T-cell (primary cell): ENCODE measurements at regions not wholly inside any gene's neighbourhood (a gene's known extent, or its start where the extent isn't known, plus 50 kb on each side); places are given as distances from the start of the nearest gene placed in this dataset.

Experiments
- ATAC-seq, 4 experiments: fragments of 200-7000 bp in 3 of 4; fragments of 150-1000 bp in 1 of 4; cut with Tn5 transposase; replicated peaks in 1 of 4; 1 replicate in 3 of 4; 2 replicates in 1 of 4; pipeline ENCODE4 v1.10.0; 2021; ENCODE audit warnings: moderate library complexity in 3 of 4, mild to moderate bottlenecking in 2 of 4, moderate number of reproducible peaks in 1 of 4
- CTCF ChIA-PET, 2 donors: fragments of 300-600 bp; sonication (Branson Sonifier 250); formaldehyde crosslinking; loops; one replicate each; lab custom pipeline; 2022; ENCODE audit warnings: antibody characterized with exemption in 2 of 2; lab: Charles Lee
- POLR2A ChIA-PET, 2 donors: fragments of 300-600 bp; sonication (Branson Sonifier 250); formaldehyde crosslinking; loops; one replicate each; lab custom pipeline; 2022; ENCODE audit warnings: antibody characterized with exemption in 2 of 2; lab: Charles Lee
- DNase-seq, 35 experiments: peaks; one replicate each; pipeline versions ENCODE4 v3.0.0 to v3.0.0-alpha.2; 2013 to 2023
- H3K27ac ChIP-seq: one replicate; pipeline ENCODE4 v1.5.1; 2013; ENCODE audit warnings: low read length
- H3K27me3 ChIP-seq, 2 experiments: replicated peaks in 1 of 2; 1 replicate in 1 of 2; 2 replicates in 1 of 2; pipeline versions ENCODE4 v1.6.1 to v1.7.0; 2013; ENCODE audit warnings: low read length in 1 of 2, mixed read lengths in 1 of 2; ENCODE audit not compliant: control insufficient read depth in 2 of 2, insufficient read depth in 2 of 2; ENCODE audit errors: extremely low read depth in 1 of 2
- H3K36me3 ChIP-seq, 2 donors: 1 replicate in 1 of 2; 2 replicates in 1 of 2; pipeline versions ENCODE4 v1.6.1 to v1.7.0; 2013; ENCODE audit warnings: low read length in 1 of 2; ENCODE audit not compliant: control insufficient read depth in 2 of 2, insufficient read depth in 1 of 2; ENCODE audit errors: extremely low read depth in 1 of 2
- H3K4me1 ChIP-seq, 2 experiments: 1 replicate in 1 of 2; 2 replicates in 1 of 2; pipeline versions ENCODE4 v1.6.1 to v1.7.0; 2013; ENCODE audit warnings: low read length in 2 of 2, mixed read lengths in 1 of 2; ENCODE audit not compliant: insufficient read depth in 2 of 2, control insufficient read depth in 1 of 2; ENCODE audit errors: extremely low read depth in 1 of 2
- H3K4me3 ChIP-seq, 2 donors: 1 replicate in 1 of 2; 2 replicates in 1 of 2; pipeline versions ENCODE4 v1.5.1 to v1.7.0; 2013; ENCODE audit warnings: mild to moderate bottlenecking in 2 of 2, low read length in 1 of 2, moderate library complexity in 1 of 2; ENCODE audit not compliant: control insufficient read depth in 1 of 2; ENCODE audit errors: extremely low read depth in 1 of 2
- H3K9me3 ChIP-seq: 2 replicates; pipeline ENCODE4 v1.7.0; 2013
- H3K27ac Mint-ChIP-seq, 2 donors: one replicate each; pipeline ENCODE4 v1.8.0; 2020 to 2021; ENCODE audit warnings: mild to moderate bottlenecking in 2 of 2, mixed read lengths in 2 of 2
- H3K27me3 Mint-ChIP-seq, 2 donors: one replicate each; pipeline ENCODE4 v1.8.0; 2021 to 2022; ENCODE audit warnings: mixed read lengths in 2 of 2
- H3K36me3 Mint-ChIP-seq: one replicate; pipeline ENCODE4 v1.8.0; 2021; ENCODE audit warnings: mixed read lengths
- H3K4me1 Mint-ChIP-seq, 3 donors: one replicate each; pipeline ENCODE4 v1.8.0; 2020 to 2022; ENCODE audit warnings: mixed read lengths in 3 of 3, mild to moderate bottlenecking in 1 of 3
- H3K4me3 Mint-ChIP-seq, 3 donors: one replicate each; pipeline ENCODE4 v1.8.0; 2020 to 2022; ENCODE audit warnings: mild to moderate bottlenecking in 3 of 3, mixed read lengths in 3 of 3, moderate library complexity in 3 of 3
- H3K9me3 Mint-ChIP-seq, 3 donors: one replicate each; pipeline ENCODE4 v1.8.0; 2020 to 2022; ENCODE audit warnings: mixed read lengths in 3 of 3
- WGBS: methylation state at CpG from one replicate; pipeline ENCODE4 v1.1.5; 2013; ENCODE audit warnings: missing lambda C conversion rate; ENCODE audit not compliant: insufficient coverage; 5-methylcytosine and 5-hydroxymethylcytosine counted together

- CTCF ChIA-PET = no interaction called here
- Histone ChIP-seq H3K27ac (no peak overlapping the region), H3K9me3 (peaks cover 4% of the 10 kb centered on the region), H3K4me1 (no peaks in the 10 kb centered on the region), H3K4me3 (no peak overlapping the region), H3K36me3 (no peaks in the 10 kb centered on the region), H3K27me3 (peaks cover 0 to 4% of the 10 kb centered on the region in 2 experiments)
- H3K27me3 Mint-ChIP-seq = no peaks in the 10 kb centered on the region
- H3K4me3 Mint-ChIP-seq = no peak overlapping the region
- peaks cover 0 to 30% (median 17%) of the 10 kb centered on the region in 3 donors for H3K9me3 Mint-ChIP-seq
- POLR2A ChIA-PET = no interaction called here
- no peak overlapping the region for H3K27ac Mint-ChIP-seq
- ATAC-seq = no peak
- peaks cover 0 to under 1% (median 0%) of the 10 kb centered on the region in 3 donors for H3K4me1 Mint-ChIP-seq
- WGBS = 64% methylated on average over 1 of the region's 1 CpG
- H3K36me3 Mint-ChIP-seq = peaks cover 9% of the 10 kb centered on the region
- no peak for DNase-seq
These were observed 64.5 kb downstream of the COPS8 start for GRCh38 chr2:237150186-237150585.

- peaks cover 0 to 2% (median 0%) of the 10 kb centered on the region in 3 donors for H3K4me1 Mint-ChIP-seq
- Histone ChIP-seq H3K36me3 (no peaks in the 10 kb centered on the region), H3K4me1 (peaks cover 0 to 3% of the 10 kb centered on the region in 2 experiments), H3K27me3 (peaks cover 0 to 9% of the 10 kb centered on the region in 2 experiments), H3K27ac (no peak overlapping the region), H3K9me3 (peaks cover 4% of the 10 kb centered on the region), H3K4me3 (no peak overlapping the region)
- no peaks in the 10 kb centered on the region for H3K27me3 Mint-ChIP-seq
- POLR2A ChIA-PET = no interaction called here
- no peak overlapping the region for H3K4me3 Mint-ChIP-seq
- CTCF ChIA-PET = no interaction called here
- no peak overlapping the region for H3K27ac Mint-ChIP-seq
- peaks cover 8% of the 10 kb centered on the region for H3K36me3 Mint-ChIP-seq
- DNase-seq (no peak), ATAC-seq (no peak)
- peaks cover 0 to 24% (median 16%) of the 10 kb centered on the region in 3 donors for H3K9me3 Mint-ChIP-seq
- 100% methylated on average over 3 of the region's 6 CpGs for WGBS
These were observed 65.2 kb downstream of the COPS8 start for GRCh38 chr2:237150831-237151375.

DNA sequence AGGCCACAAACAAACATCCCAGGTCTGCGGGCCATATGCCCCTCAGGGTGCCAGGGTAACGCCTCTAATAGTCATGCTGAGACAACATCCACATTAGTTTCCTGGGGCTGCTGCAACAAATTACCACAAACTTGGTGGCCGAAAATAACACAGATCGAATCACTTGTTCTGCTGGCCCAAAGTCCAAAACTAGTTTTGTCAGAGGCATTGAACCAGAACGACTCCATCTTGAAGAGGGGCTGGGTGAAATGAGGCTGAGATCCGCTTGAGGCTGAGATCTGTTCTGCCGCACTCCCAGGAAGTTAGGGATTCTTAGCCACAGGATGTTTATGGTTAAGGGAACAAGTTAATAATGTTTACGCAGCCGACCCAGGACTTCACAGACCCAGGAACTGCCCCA, 66.7 kb downstream of the COPS8 start:
- ChIA-PET CTCF (no interaction called here), POLR2A (no interaction called here)
- peaks cover 0 to 3% (median 1%) of the 10 kb centered on the region in 3 donors for H3K4me1 Mint-ChIP-seq
- ATAC-seq = no peak
- Histone ChIP-seq H3K36me3 (no peaks in the 10 kb centered on the region), H3K4me1 (peaks cover 0 to 11% of the 10 kb centered on the region in 2 experiments), H3K9me3 (peaks cover 4% of the 10 kb centered on the region), H3K27me3 (peaks cover 0 to 21% of the 10 kb centered on the region in 2 experiments), H3K4me3 (no peak overlapping the region), H3K27ac (no peak overlapping the region)
- DNase-seq = no peak
- H3K27ac Mint-ChIP-seq = no peak overlapping the region
- peaks cover 0 to 10% (median 3%) of the 10 kb centered on the region in 3 donors for H3K9me3 Mint-ChIP-seq
- peaks cover 0 to 4% of the 10 kb centered on the region in 2 donors for H3K27me3 Mint-ChIP-seq
- no peak overlapping the region for H3K4me3 Mint-ChIP-seq
- H3K36me3 Mint-ChIP-seq = peaks cover 4% of the 10 kb centered on the region
- WGBS = 88% methylated on average over 7 of the region's 9 CpGs

DNA sequence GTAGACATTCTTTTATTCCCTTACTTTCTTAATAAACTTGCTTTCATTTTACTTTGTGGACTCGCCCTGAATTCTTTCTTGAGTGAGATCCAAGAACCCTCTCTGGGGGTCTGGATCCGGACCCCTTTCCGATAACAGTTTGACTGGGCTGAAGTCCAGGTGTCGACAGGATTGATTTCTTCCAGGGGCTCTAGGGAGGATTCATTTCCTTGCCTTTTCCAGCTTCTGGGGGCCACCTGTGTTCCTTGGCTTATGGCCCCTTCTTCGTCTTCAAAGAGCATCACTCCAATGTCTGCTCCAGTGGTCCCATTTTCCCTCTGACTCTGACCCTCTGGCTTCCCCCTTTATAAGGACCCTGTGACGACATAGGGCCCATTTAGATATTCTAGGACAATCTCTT, 67.5 kb downstream of the COPS8 start:
- peaks cover under 1% of the 10 kb centered on the region for H3K36me3 Mint-ChIP-seq
- peaks cover 0 to 3% (median 1%) of the 10 kb centered on the region in 3 donors for H3K4me1 Mint-ChIP-seq
- CTCF ChIA-PET = no interaction called here
- H3K4me3 Mint-ChIP-seq = no peak overlapping the region
- Histone ChIP-seq H3K4me3 (no peak overlapping the region), H3K27ac (no peak overlapping the region), H3K36me3 (no peaks in the 10 kb centered on the region), H3K9me3 (no peaks in the 10 kb centered on the region), H3K4me1 (peaks cover 0 to 11% of the 10 kb centered on the region in 2 experiments), H3K27me3 (peaks cover 0 to 21% of the 10 kb centered on the region in 2 experiments)
- WGBS = 88% methylated on average over 4 of the region's 6 CpGs
- POLR2A ChIA-PET = no interaction called here
- no peak overlapping the region for H3K27ac Mint-ChIP-seq
- peaks cover 0 to 5% (median 0%) of the 10 kb centered on the region in 3 donors for H3K9me3 Mint-ChIP-seq
- ATAC-seq = no peak
- no peak for DNase-seq
- peaks cover 0 to 4% of the 10 kb centered on the region in 2 donors for H3K27me3 Mint-ChIP-seq

- ChIA-PET POLR2A (interaction anchor here in 1 of 2 donors (0.6 kb wide), 1 partner anchor 427 kb away, joined by 3 read pairs; no protein-coding TSS in a partner anchor), CTCF (interaction anchor here (1.0 to 1.2 kb wide), 3 partner anchors 321 to 418 kb away, joined by 3 to 7 read pairs (median 7); no protein-coding TSS in a partner anchor)
- H3K9me3 Mint-ChIP-seq = no peaks in the 10 kb centered on the region
- H3K4me1 ChIP-seq = peaks cover 0 to 12% of the 10 kb centered on the region in 2 experiments
- H3K36me3 Mint-ChIP-seq = no peaks in the 10 kb centered on the region
- WGBS = 8% methylated on average over 2 of the region's 7 CpGs
- peaks cover 0 to 4% of the 10 kb centered on the region in 2 donors for H3K27me3 Mint-ChIP-seq
- H3K27ac Mint-ChIP-seq = no peak overlapping the region
- DNase-seq (peak in 34 of 35 experiments; percentile 16 to 72 (median 44)), ATAC-seq (peak in 3 of 4 experiments; percentile 41 to 58 (median 55))
- H3K27ac ChIP-seq = no peak overlapping the region
- H3K4me3 Mint-ChIP-seq = no peak overlapping the region
- H3K27me3 ChIP-seq = peaks cover 0 to 21% of the 10 kb centered on the region in 2 experiments
- H3K4me3 ChIP-seq = no peak overlapping the region
- no peaks in the 10 kb centered on the region for H3K36me3 ChIP-seq
- H3K9me3 ChIP-seq = no peaks in the 10 kb centered on the region
- H3K4me1 Mint-ChIP-seq = peaks cover 3 to 6% (median 6%) of the 10 kb centered on the region in 3 donors
These were observed 68.5 kb downstream of the COPS8 start for GRCh38 chr2:237154082-237154638.

DNA sequence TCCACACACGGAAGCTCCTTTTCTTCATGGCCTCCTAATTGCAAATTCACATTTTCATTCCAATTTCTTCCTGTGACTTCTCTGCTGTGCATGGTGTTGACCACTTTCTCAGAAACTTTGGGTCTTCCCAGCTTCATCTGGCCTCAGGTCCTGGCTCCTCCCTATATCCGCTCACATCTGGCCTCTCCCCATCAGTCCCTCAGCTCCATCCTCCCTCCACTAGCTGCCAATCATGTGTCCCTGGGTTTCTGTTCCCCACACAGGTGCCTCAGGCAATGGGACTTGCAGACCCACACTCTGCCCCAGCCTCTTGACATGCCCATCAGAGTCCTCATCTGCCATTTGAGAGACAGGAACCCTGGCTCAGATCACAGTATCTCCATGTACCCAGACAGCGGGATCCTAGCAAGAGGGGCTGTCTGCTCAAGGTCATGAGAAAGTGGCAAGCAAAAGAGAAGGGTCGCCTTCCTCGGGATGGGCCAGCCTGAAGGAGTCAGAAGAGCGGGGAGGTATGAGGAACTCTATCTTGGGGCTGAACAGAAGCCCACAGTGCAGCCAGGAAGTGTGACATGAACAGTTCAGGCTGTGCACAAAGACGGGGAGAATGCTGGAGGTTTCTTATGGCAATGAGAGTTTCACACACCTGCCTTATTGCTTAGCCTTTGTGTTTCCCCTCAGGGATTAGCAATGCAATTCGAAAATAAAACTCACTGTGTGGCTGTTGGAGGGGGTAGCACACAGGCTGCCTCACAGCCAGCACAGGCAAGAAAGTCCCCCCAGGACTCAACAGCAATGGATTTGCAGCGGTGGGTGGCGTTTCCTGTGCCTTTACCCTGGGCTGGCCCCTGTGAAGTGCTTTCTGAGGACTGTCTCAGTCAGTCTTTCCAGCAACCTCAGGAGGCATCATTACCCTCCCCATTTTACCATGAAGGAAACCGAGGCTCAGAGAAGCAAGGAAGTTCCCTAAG, 69.5 kb downstream of the COPS8 start:
- H3K27me3 ChIP-seq = peaks cover 0 to 22% of the 10 kb centered on the region in 2 experiments

More for the DNA sequence above, 69.5 kb downstream of the COPS8 start:
- Histone ChIP-seq H3K36me3 (no peaks in the 10 kb centered on the region), H3K4me1 (peaks cover 0 to 17% of the 10 kb centered on the region in 2 experiments), H3K9me3 (no peaks in the 10 kb centered on the region), H3K27ac (no peak overlapping the region), H3K4me3 (no peak overlapping the region)
- peak in 2 of 4 experiments; percentile 25 to 43 for ATAC-seq
- no peak overlapping the region for H3K4me3 Mint-ChIP-seq
- ChIA-PET POLR2A (interaction anchor here in 1 of 2 donors (0.6 kb wide), 1 partner anchor 426 kb away, joined by 3 read pairs; no protein-coding TSS in a partner anchor), CTCF (interaction anchor here (1.0 to 1.2 kb wide), 3 partner anchors 320 to 417 kb away, joined by 3 to 7 read pairs (median 7); no protein-coding TSS in a partner anchor)
- no peak overlapping the region for H3K27ac Mint-ChIP-seq
- 63% methylated on average over 5 of the region's 11 CpGs for WGBS
- no peaks in the 10 kb centered on the region for H3K36me3 Mint-ChIP-seq
- peaks cover 0 to 6% of the 10 kb centered on the region in 2 donors for H3K27me3 Mint-ChIP-seq
- H3K9me3 Mint-ChIP-seq = no peaks in the 10 kb centered on the region
- peaks cover 7 to 8% (median 8%) of the 10 kb centered on the region in 3 donors for H3K4me1 Mint-ChIP-seq
- no peak for DNase-seq
